Endothelial cell of umbilical vein (primary cell): ENCODE measurements at regions not wholly inside any gene's neighbourhood (a gene's known extent, or its start where the extent isn't known, plus 50 kb on each side); places are given as distances from the start of the nearest gene placed in this dataset.

Experiments used
- BruUV-seq: library from RNA; stranded (reverse); fragments of 400-500 nt; replicated peaks from 2 replicates; lab custom pipeline; 2021; lab: Mats Ljungman, UMichigan
- CTCF ChIA-PET: fragments of 300-600, 350-600 bp; sonication (Branson Sonifier 250); formaldehyde crosslinking; loops from one replicate; lab custom pipeline; 2021; ENCODE audit warnings: antibody characterized with exemption, inconsistent platforms; lab: Charles Lee
- POLR2A ChIA-PET: fragments of 300-600, 350-600 bp; sonication (Branson Sonifier 250); formaldehyde crosslinking; loops from one replicate; lab custom pipeline; 2021; ENCODE audit warnings: antibody characterized with exemption, inconsistent platforms; lab: Charles Lee
- DNase-seq: peaks from one replicate; pipeline ENCODE4 v3.0.0-alpha.2; 2011; ENCODE audit warnings: low read depth, low spot score
- FAIRE-seq: peaks from 2 replicates; lab custom pipeline; 2011; peaks lifted over from hg19 to GRCh38; lab: Jason Lieb, UNC
- H2AFZ ChIP-seq: 2 replicates; pipeline ENCODE4 v1.6.0; 2012; ENCODE audit warnings: low read depth, low read length, control low read depth, inconsistent platforms
- H3K27ac ChIP-seq: 2 replicates; pipeline ENCODE4 v1.5.1; 2011; ENCODE audit warnings: low read depth, mild to moderate bottlenecking, control low read depth, low read length, moderate library complexity; ENCODE audit not compliant: insufficient read depth
- H3K27me3 ChIP-seq, 2 experiments: 2 replicates each; pipeline versions ENCODE4 v1.6.0 to v1.6.1; 2011; ENCODE audit warnings: low read length in 2 of 2, mixed read lengths in 1 of 2; ENCODE audit not compliant: control insufficient read depth in 2 of 2, insufficient read depth in 2 of 2
- H3K36me3 ChIP-seq, 2 experiments: 2 replicates in 1 of 2; 3 replicates in 1 of 2; pipeline ENCODE4 v1.5.1; 2011; ENCODE audit warnings: low read length in 2 of 2, mild to moderate bottlenecking in 1 of 2, moderate library complexity in 1 of 2; ENCODE audit not compliant: control insufficient read depth in 2 of 2, insufficient read depth in 2 of 2; ENCODE audit errors: extremely low read depth in 1 of 2
- H3K4me1 ChIP-seq: 3 replicates; pipeline ENCODE4 v1.5.1; 2011; ENCODE audit warnings: mild to moderate bottlenecking, low read length; ENCODE audit not compliant: control insufficient read depth, insufficient read depth; ENCODE audit errors: extremely low read depth
- H3K4me2 ChIP-seq: 2 replicates; pipeline ENCODE4 v1.6.1; 2011; ENCODE audit warnings: low read length, control low read depth, mixed read lengths; ENCODE audit not compliant: insufficient read depth
- H3K4me3 ChIP-seq, 3 experiments: fragments of 200-600 bp in 1 of 3; sonication (generic), shearing (Covaris generic) in 1 of 3; replicated peaks in 1 of 3; 2 replicates each; pipeline ENCODE4 v1.5.1; 2011 to 2016; ENCODE audit warnings: control low read depth in 3 of 3, low read length in 3 of 3, mild to moderate bottlenecking in 2 of 3, inconsistent platforms in 1 of 3, low read depth in 1 of 3, moderate library complexity in 1 of 3; ENCODE audit not compliant: insufficient read depth in 1 of 3
- H3K79me2 ChIP-seq: 2 replicates; pipeline ENCODE4 v1.6.0; 2012; ENCODE audit warnings: low read length, inconsistent platforms; ENCODE audit not compliant: control insufficient read depth, insufficient read depth
- H3K9ac ChIP-seq: replicated peaks from 2 replicates; pipeline ENCODE3; 2011; ENCODE audit warnings: low read length, control low read depth; ENCODE audit not compliant: insufficient read depth; ENCODE audit errors: extremely low read depth
- H3K9me1 ChIP-seq: replicated peaks from 3 replicates; pipeline ENCODE4 v1.6.0; 2011; ENCODE audit warnings: mild to moderate bottlenecking, low read length; ENCODE audit not compliant: control insufficient read depth, insufficient read depth; ENCODE audit errors: extremely low read depth
- H3K9me3 ChIP-seq: replicated peaks from 2 replicates; pipeline ENCODE4 v1.5.1; 2012; ENCODE audit warnings: low read length, inconsistent platforms; ENCODE audit not compliant: control insufficient read depth, insufficient read depth
- H4K20me1 ChIP-seq: replicated peaks from 2 replicates; pipeline ENCODE3; 2011; ENCODE audit warnings: mild to moderate bottlenecking, low read length; ENCODE audit not compliant: control insufficient read depth, insufficient read depth; ENCODE audit errors: extremely low read depth
- EZH2 ChIP-seq: IDR thresholded peaks from 2 replicates; pipeline ENCODE4 v1.6.1; 2012; ENCODE audit warnings: borderline replicate concordance, low read depth, mild to moderate bottlenecking, moderate library complexity, low read length, inconsistent platforms; ENCODE audit not compliant: severe bottlenecking
- FOS ChIP-seq: IDR thresholded peaks from 2 replicates; pipeline ENCODE4 v1.6.1; 2011; ENCODE audit warnings: mild to moderate bottlenecking, low read length, moderate library complexity, borderline replicate concordance; ENCODE audit not compliant: insufficient read depth
- GATA2 ChIP-seq: IDR thresholded peaks from 2 replicates; pipeline ENCODE4 v1.7.0; 2011; ENCODE audit warnings: low read depth, mild to moderate bottlenecking, moderate library complexity, mixed read lengths, low read length; ENCODE audit not compliant: insufficient read length, insufficient read depth
- JUN ChIP-seq: IDR thresholded peaks from 2 replicates; pipeline ENCODE4 v1.6.1; 2011; ENCODE audit warnings: borderline replicate concordance, low read depth; ENCODE audit not compliant: insufficient read length, insufficient read depth
- MYC ChIP-seq: IDR thresholded peaks from one replicate; pipeline ENCODE4 v1.6.1; 2011; ENCODE audit warnings: mild to moderate bottlenecking, low read depth, low read length
- POLR2A ChIP-seq: IDR thresholded peaks from 2 replicates; pipeline ENCODE4 v1.6.1; 2012; ENCODE audit warnings: low read depth, mild to moderate bottlenecking, control low read depth, low read length
- POLR2AphosphoS5 ChIP-seq: IDR thresholded peaks from 2 replicates; pipeline ENCODE4 v1.6.1; 2012; ENCODE audit warnings: low read depth, mild to moderate bottlenecking, control low read depth, low read length, moderate library complexity; ENCODE audit not compliant: insufficient read depth
- dilution Hi-C: fragments of 300-500 bp; cut with MboI; formaldehyde crosslinking; loops from one replicate; pipeline ENCODE4 v1.15.0; 2019; ENCODE audit warnings: low sequenced_read_pairs; ENCODE audit not compliant: extremely low pct_ligation_motif_present
- intact Hi-C: fragments of 100-400 bp; cut with micrococcal nuclease; formaldehyde crosslinking; loops from one replicate; pipeline ENCODE4 v1.10.0; 2022
- TF ChIP-seq, protein P1 (sequence below): IDR thresholded peaks from 2 replicates; pipeline ENCODE4 v1.6.1; 2011; ENCODE audit not compliant: insufficient read depth, insufficient read length
- TF ChIP-seq, protein P2 (sequence below), 2 donors: IDR thresholded peaks; 1 replicate in 1 of 2; 2 replicates in 1 of 2; pipeline ENCODE4 v1.5.1; 2011; ENCODE audit warnings: low read length in 2 of 2, mild to moderate bottlenecking in 2 of 2, moderate library complexity in 2 of 2, control low read depth in 1 of 2, inconsistent platforms in 1 of 2, low read depth in 1 of 2; ENCODE audit not compliant: insufficient read depth in 1 of 2; ENCODE audit errors: extremely low read depth in 1 of 2

DNA sequence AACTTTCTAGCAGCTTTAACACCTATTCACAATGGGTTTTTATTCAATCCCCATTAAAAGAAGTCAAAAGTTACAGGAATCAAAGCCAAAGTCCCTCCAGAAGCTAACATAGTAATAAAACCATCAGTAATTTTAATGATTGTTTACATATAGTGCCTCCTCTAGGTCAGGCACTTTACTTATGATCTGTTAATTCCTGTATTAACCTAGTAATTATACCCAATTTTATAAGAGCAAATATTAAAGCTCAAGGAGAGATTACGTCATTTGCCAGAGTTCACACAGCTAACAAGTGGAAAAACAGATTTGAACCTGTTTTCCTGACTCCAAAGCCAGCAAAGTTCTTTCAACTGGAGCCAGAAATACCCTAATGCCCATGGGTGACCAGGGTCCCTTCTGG is 112.9 kb upstream of the F3 start:
- TF ChIP-seq MYC (no peak), JUN (no peak), GATA2 (no peak), EZH2 (no peak), POLR2A (no peak), FOS (no peak), POLR2AphosphoS5 (no peak)
- TF ChIP-seq, protein P1, sequence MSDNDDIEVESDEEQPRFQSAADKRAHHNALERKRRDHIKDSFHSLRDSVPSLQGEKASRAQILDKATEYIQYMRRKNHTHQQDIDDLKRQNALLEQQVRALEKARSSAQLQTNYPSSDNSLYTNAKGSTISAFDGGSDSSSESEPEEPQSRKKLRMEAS = no peak
- TF ChIP-seq, protein P2, sequence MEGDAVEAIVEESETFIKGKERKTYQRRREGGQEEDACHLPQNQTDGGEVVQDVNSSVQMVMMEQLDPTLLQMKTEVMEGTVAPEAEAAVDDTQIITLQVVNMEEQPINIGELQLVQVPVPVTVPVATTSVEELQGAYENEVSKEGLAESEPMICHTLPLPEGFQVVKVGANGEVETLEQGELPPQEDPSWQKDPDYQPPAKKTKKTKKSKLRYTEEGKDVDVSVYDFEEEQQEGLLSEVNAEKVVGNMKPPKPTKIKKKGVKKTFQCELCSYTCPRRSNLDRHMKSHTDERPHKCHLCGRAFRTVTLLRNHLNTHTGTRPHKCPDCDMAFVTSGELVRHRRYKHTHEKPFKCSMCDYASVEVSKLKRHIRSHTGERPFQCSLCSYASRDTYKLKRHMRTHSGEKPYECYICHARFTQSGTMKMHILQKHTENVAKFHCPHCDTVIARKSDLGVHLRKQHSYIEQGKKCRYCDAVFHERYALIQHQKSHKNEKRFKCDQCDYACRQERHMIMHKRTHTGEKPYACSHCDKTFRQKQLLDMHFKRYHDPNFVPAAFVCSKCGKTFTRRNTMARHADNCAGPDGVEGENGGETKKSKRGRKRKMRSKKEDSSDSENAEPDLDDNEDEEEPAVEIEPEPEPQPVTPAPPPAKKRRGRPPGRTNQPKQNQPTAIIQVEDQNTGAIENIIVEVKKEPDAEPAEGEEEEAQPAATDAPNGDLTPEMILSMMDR (IDR thresholded peaks at IDR 0.05; ENCODE audit: extremely low read depth in 1 of 2, insufficient read depth in 1 of 2, low read depth in 1 of 2, low read length in 2 of 2) = no peak
- Histone ChIP-seq H3K27ac (no peak overlapping the region), H4K20me1 (no peaks in the 10 kb centered on the region), H3K9ac (no peak overlapping the region), H2AFZ (no peak overlapping the region), H3K27me3 (peaks cover 0 to 2% of the 10 kb centered on the region in 2 experiments), H3K79me2 (no peaks in the 10 kb centered on the region), H3K4me1 (peaks cover 10% of the 10 kb centered on the region), H3K9me1 (no peaks in the 10 kb centered on the region), H3K4me3 (no peak overlapping the region), H3K36me3 (no peaks in the 10 kb centered on the region), H3K4me2 (no peak overlapping the region), H3K9me3 (no peaks in the 10 kb centered on the region)
- ChIA-PET CTCF (interaction anchor here (1.4 kb wide), 1 partner anchor 173 kb away, joined by 3 read pairs; no protein-coding TSS in a partner anchor), POLR2A (interaction anchor here (0.6 kb wide), 1 partner anchor 198 kb away, joined by 11 read pairs; no protein-coding TSS in a partner anchor)
- no TSS peak for BruUV-seq
- dilution Hi-C loops (no loop called here), intact Hi-C loops (no loop called here)
- no peak for DNase-seq
- no peak for FAIRE-seq
